ENCODE measurements at regions not wholly inside any gene's neighbourhood (a gene's known extent, or its start where the extent isn't known, plus 50 kb on each side); places are given as distances from the start of the nearest gene placed in this dataset.
"Not testable (repeated sequence)": the region's sequence is repeated elsewhere in the genome, so short reads cannot be mapped to it uniquely, and the experiment has no call there.

DNA sequence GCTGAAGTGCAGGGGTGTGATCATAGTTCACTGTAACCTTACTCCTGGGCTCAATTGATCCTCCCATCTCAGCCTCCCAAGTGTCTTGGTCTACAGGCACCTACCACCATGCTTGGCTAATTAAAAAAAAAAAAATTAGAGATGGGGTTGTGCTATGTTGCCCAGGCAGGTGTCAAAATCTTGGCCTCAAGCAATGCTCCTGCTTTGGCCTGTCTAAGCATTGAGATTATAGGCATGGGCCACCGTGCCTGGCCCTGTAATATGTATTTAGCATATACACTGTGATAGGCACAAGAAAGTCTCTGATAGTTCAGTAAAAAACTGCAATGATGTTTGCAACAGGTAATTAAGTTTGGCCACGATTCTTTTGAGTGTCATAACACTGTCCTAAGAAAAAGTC is 1658.4 kb downstream of the SPATA31A7 start:
- H4K91ac ChIP-seq (replicated peaks; ENCODE audit: insufficient read length, low read length); H3K79me2 ChIP-seq (ENCODE audit: control insufficient read depth in 1 of 2, insufficient read depth in 2 of 2, low read length in 2 of 2); H2AFZ ChIP-seq (ENCODE audit: low read length); H2BK120ac ChIP-seq (replicated peaks; ENCODE audit: low read depth, low read length); H2BK15ac ChIP-seq (ENCODE audit: low read length); H3K9ac ChIP-seq (replicated peaks in 1 of 4; ENCODE audit: extremely low read depth in 1 of 4, low read depth in 3 of 4, low read length in 3 of 4); H4K20me1 ChIP-seq (replicated peaks in 1 of 2; ENCODE audit: control insufficient read depth in 1 of 2, insufficient read depth in 2 of 2, low read length in 2 of 2); H3K9me3 ChIP-seq (ENCODE audit: insufficient read depth in 2 of 2, low read depth in 1 of 2, low read length in 1 of 2); H3K36me3 ChIP-seq (ENCODE audit: control insufficient read depth in 2 of 4, insufficient read depth in 4 of 4, low read length in 3 of 4); H3K56ac ChIP-seq (replicated peaks; ENCODE audit: insufficient read length, low read depth, low read length); H3K4ac ChIP-seq (replicated peaks; ENCODE audit: insufficient read length, low read depth, low read length); H3K27ac ChIP-seq (ENCODE audit: low read depth, low read length); CTCF ChIA-PET (ENCODE audit: partially characterized antibody); H3K14ac ChIP-seq (ENCODE audit: insufficient read length); H2BK5ac ChIP-seq (ENCODE audit: low read depth, low read length); H2AK5ac ChIP-seq (ENCODE audit: low read depth, low read length); POLR2A ChIA-PET (ENCODE audit: partially characterized antibody); H3K4me3 ChIP-seq (ENCODE audit: extremely low read depth in 1 of 4, insufficient read depth in 2 of 4, low read depth in 3 of 4, low read length in 4 of 4); DNase-seq (ENCODE audit: low read depth in 1 of 2, low spot score in 2 of 2); H3K23me2 ChIP-seq (ENCODE audit: low read depth, low read length); H4K8ac ChIP-seq (ENCODE audit: extremely low read depth, insufficient read depth, low read length); H3K79me1 ChIP-seq (ENCODE audit: low read depth, low read length); H4K5ac ChIP-seq (ENCODE audit: insufficient read length, low read depth, low read length); H2BK20ac ChIP-seq (ENCODE audit: low read length); H2BK12ac ChIP-seq (ENCODE audit: low read depth, low read length); FAIRE-seq; H3K18ac ChIP-seq (ENCODE audit: extremely low read depth, low read length); H3K4me1 ChIP-seq (replicated peaks in 1 of 4; ENCODE audit: control insufficient read depth in 3 of 4, insufficient read depth in 4 of 4, low read length in 3 of 4); H3K4me2 ChIP-seq (ENCODE audit: insufficient read depth in 1 of 2, low read depth in 2 of 2, low read length in 2 of 2); H3K23ac ChIP-seq (ENCODE audit: insufficient read length): not testable (repeated sequence)
- peaks cover 10 to 29% (median 12%) of the 10 kb centered on the region in 4 experiments for H3K27me3 ChIP-seq (replicated peaks in 1 of 4; ENCODE audit: control insufficient read depth in 3 of 4, extremely low read depth in 1 of 4, insufficient read depth in 3 of 4, low read length in 3 of 4)
- 33% methylated on average over 1 of the region's 2 CpGs; no CpG with 5 or more reads in 1 of the 2 experiments for WGBS, 2 experiments (ENCODE audit: extremely low coverage in 1 of 2, insufficient coverage in 1 of 2, insufficient read length in 1 of 2, insufficient replicate concordance in 2 of 2, low coverage in 1 of 2, low lambda C conversion rate in 2 of 2, missing lambda C conversion rate in 1 of 2)

- H3K36me3 ChIP-seq (ENCODE audit: control insufficient read depth in 2 of 4, insufficient read depth in 4 of 4, low read length in 3 of 4); H3K56ac ChIP-seq (replicated peaks; ENCODE audit: insufficient read length, low read depth, low read length); H3K79me1 ChIP-seq (ENCODE audit: low read depth, low read length); H3K14ac ChIP-seq (ENCODE audit: insufficient read length); H4K91ac ChIP-seq (replicated peaks; ENCODE audit: insufficient read length, low read length); H3K18ac ChIP-seq (ENCODE audit: extremely low read depth, low read length); H3K4me1 ChIP-seq (replicated peaks in 1 of 4; ENCODE audit: control insufficient read depth in 3 of 4, insufficient read depth in 4 of 4, low read length in 3 of 4); H4K8ac ChIP-seq (ENCODE audit: extremely low read depth, insufficient read depth, low read length); H2BK20ac ChIP-seq (ENCODE audit: low read length); H2BK120ac ChIP-seq (replicated peaks; ENCODE audit: low read depth, low read length); POLR2A ChIA-PET (ENCODE audit: partially characterized antibody); H4K20me1 ChIP-seq (replicated peaks in 1 of 2; ENCODE audit: control insufficient read depth in 1 of 2, insufficient read depth in 2 of 2, low read length in 2 of 2); H3K27ac ChIP-seq (ENCODE audit: low read depth, low read length); H3K4me3 ChIP-seq (ENCODE audit: extremely low read depth in 1 of 4, insufficient read depth in 2 of 4, low read depth in 3 of 4, low read length in 4 of 4); H3K23me2 ChIP-seq (ENCODE audit: low read depth, low read length); H2AK5ac ChIP-seq (ENCODE audit: low read depth, low read length); H4K5ac ChIP-seq (ENCODE audit: insufficient read length, low read depth, low read length); H2BK12ac ChIP-seq (ENCODE audit: low read depth, low read length); H2BK5ac ChIP-seq (ENCODE audit: low read depth, low read length); H3K23ac ChIP-seq (ENCODE audit: insufficient read length); H3K4ac ChIP-seq (replicated peaks; ENCODE audit: insufficient read length, low read depth, low read length); H3K4me2 ChIP-seq (ENCODE audit: insufficient read depth in 1 of 2, low read depth in 2 of 2, low read length in 2 of 2); H2BK15ac ChIP-seq (ENCODE audit: low read length); CTCF ChIA-PET (ENCODE audit: partially characterized antibody); DNase-seq (ENCODE audit: low read depth in 1 of 2, low spot score in 2 of 2); H3K9ac ChIP-seq (replicated peaks in 1 of 4; ENCODE audit: extremely low read depth in 1 of 4, low read depth in 3 of 4, low read length in 3 of 4); H2AFZ ChIP-seq (ENCODE audit: low read length); FAIRE-seq; H3K9me3 ChIP-seq (ENCODE audit: insufficient read depth in 2 of 2, low read depth in 1 of 2, low read length in 1 of 2); H3K79me2 ChIP-seq (ENCODE audit: control insufficient read depth in 1 of 2, insufficient read depth in 2 of 2, low read length in 2 of 2): not testable (repeated sequence)
- H3K27me3 ChIP-seq (replicated peaks in 1 of 4; ENCODE audit: control insufficient read depth in 3 of 4, extremely low read depth in 1 of 4, insufficient read depth in 3 of 4, low read length in 3 of 4), result peaks cover 2 to 17% (median 5%) of the 10 kb centered on the region in 4 experiments; a peak in 6 of 7 replicates
- WGBS, 2 experiments (ENCODE audit: extremely low coverage in 1 of 2, insufficient coverage in 1 of 2, insufficient read length in 1 of 2, insufficient replicate concordance in 2 of 2, low coverage in 1 of 2, low lambda C conversion rate in 2 of 2, missing lambda C conversion rate in 1 of 2), result 87% methylated on average over 17 of the region's 17 CpGs; no CpG with 5 or more reads in 1 of the 2 experiments
Observed at GRCh38 chr9:62849991-62850390, 1660.2 kb downstream of the SPATA31A7 start.
